GM23338 (cell line): ENCODE measurements at regions not wholly inside any gene's neighbourhood (a gene's known extent, or its start where the extent isn't known, plus 50 kb on each side); places are given as distances from the start of the nearest gene placed in this dataset.

Source experiments
- ATAC-seq: fragments of 200-7000 bp; cut with Tn5 transposase; 3 replicates; pipeline ENCODE4 v1.9.1; 2020
- DNase-seq: peaks from one replicate; pipeline ENCODE4 v3.0.0-alpha.2; 2015; ENCODE audit warnings: low spot score
- H2AFZ ChIP-seq: fragments of 200-600 bp; sonication (generic); 2 replicates; pipeline ENCODE4 v1.8.0; 2016; ENCODE audit warnings: antibody characterized with exemption, mild to moderate bottlenecking, moderate library complexity
- H3F3A ChIP-seq: fragments of 200-600 bp; sonication (generic); replicated peaks from 2 replicates; pipeline ENCODE4 v1.8.0; 2017; ENCODE audit warnings: antibody characterized with exemption, mixed run types, low read depth
- H3K27ac ChIP-seq: fragments of 200-600 bp; sonication (generic); 2 replicates; pipeline ENCODE4 v1.6.1; 2016; ENCODE audit warnings: low read depth
- H3K27me3 ChIP-seq: fragments of 200-600 bp; sonication (generic); 2 replicates; pipeline ENCODE4 v1.8.0; 2016; ENCODE audit warnings: mild to moderate bottlenecking, mixed run types, moderate library complexity; ENCODE audit not compliant: insufficient read depth
- H3K36me3 ChIP-seq: fragments of 200-600 bp; sonication (generic); 2 replicates; pipeline ENCODE4 v1.8.0; 2016; ENCODE audit warnings: mild to moderate bottlenecking; ENCODE audit not compliant: insufficient read depth
- H3K4me1 ChIP-seq: fragments of 200-600 bp; sonication (generic); 2 replicates; pipeline ENCODE4 v1.8.0; 2016; ENCODE audit warnings: mild to moderate bottlenecking, moderate library complexity; ENCODE audit not compliant: insufficient read depth
- H3K4me2 ChIP-seq: fragments of 200-600 bp; sonication (generic); 2 replicates; pipeline ENCODE4 v1.7.1; 2017; ENCODE audit warnings: mixed run types
- H3K4me3 ChIP-seq: fragments of 200-600 bp; sonication (generic); 2 replicates; pipeline ENCODE4 v1.6.1; 2016; ENCODE audit warnings: mixed run types
- H3K79me2 ChIP-seq: fragments of 200-600 bp; sonication (generic); replicated peaks from 2 replicates; pipeline ENCODE4 v1.8.0; 2017; ENCODE audit warnings: mild to moderate bottlenecking; ENCODE audit not compliant: insufficient read depth
- H3K9me2 ChIP-seq: fragments of 200-600 bp; sonication (generic); 2 replicates; pipeline ENCODE4 v1.8.0; 2017; ENCODE audit not compliant: insufficient read depth
- H4K20me1 ChIP-seq: fragments of 200-600 bp; sonication (generic); replicated peaks from 2 replicates; pipeline ENCODE4 v1.8.0; 2017; ENCODE audit warnings: mild to moderate bottlenecking; ENCODE audit not compliant: insufficient read depth
- H3K27ac Mint-ChIP-seq: 2 replicates; pipeline ENCODE4 v1.8.0; 2020; ENCODE audit warnings: inconsistent platforms, mild to moderate bottlenecking, moderate library complexity, mixed read lengths
- H3K27me3 Mint-ChIP-seq: 3 replicates; pipeline ENCODE4 v1.8.0; 2022; ENCODE audit warnings: low read depth, mild to moderate bottlenecking, moderate library complexity, mixed read lengths, inconsistent platforms; ENCODE audit not compliant: insufficient read depth, poor library complexity
- H3K36me3 Mint-ChIP-seq: 3 replicates; pipeline ENCODE4 v1.8.0; 2021; ENCODE audit warnings: low read depth, mild to moderate bottlenecking, inconsistent platforms, moderate library complexity, mixed read lengths
- H3K4me1 Mint-ChIP-seq: 3 replicates; pipeline ENCODE4 v1.8.0; 2020; ENCODE audit warnings: mild to moderate bottlenecking, inconsistent platforms, mixed read lengths
- H3K4me3 Mint-ChIP-seq: 3 replicates; pipeline ENCODE4 v1.8.0; 2021; ENCODE audit warnings: moderate library complexity, mild to moderate bottlenecking, inconsistent platforms, mixed read lengths
- H3K9me3 Mint-ChIP-seq: 3 replicates; pipeline ENCODE4 v1.8.0; 2020; ENCODE audit warnings: moderate library complexity, mild to moderate bottlenecking, inconsistent platforms, mixed read lengths
- CREB1 ChIP-seq: fragments of 250-450 bp; sonication (Bioruptor Pico); IDR thresholded peaks from 2 replicates; pipeline ENCODE4 v1.5.0; 2020; ENCODE audit warnings: low read depth, mild to moderate bottlenecking, moderate library complexity
- EZH2 ChIP-seq: fragments of 200-600 bp; sonication (generic); IDR thresholded peaks from one replicate; pipeline ENCODE4 v1.8.0; 2017; ENCODE audit warnings: antibody characterized with exemption, mild to moderate bottlenecking, low read depth; ENCODE audit not compliant: unreplicated experiment
- EZH2phosphoT487 ChIP-seq: fragments of 200-600 bp; sonication (generic); IDR thresholded peaks from one replicate; pipeline ENCODE4 v1.8.1; 2018; ENCODE audit warnings: antibody characterized with exemption; ENCODE audit not compliant: unreplicated experiment
- JUNB ChIP-seq: IDR thresholded peaks from one replicate; pipeline ENCODE4 v1.6.1; 2016; ENCODE audit warnings: antibody characterized with exemption; ENCODE audit not compliant: unreplicated experiment
- NANOG ChIP-seq: IDR thresholded peaks from 2 replicates; pipeline ENCODE4 v1.6.1; 2016; ENCODE audit warnings: antibody characterized with exemption, borderline replicate concordance
- POLR2AphosphoS5 ChIP-seq: IDR thresholded peaks from 2 replicates; pipeline ENCODE4 v1.6.1; 2016; ENCODE audit warnings: antibody characterized with exemption, low read depth
- STAT1 ChIP-seq: IDR thresholded peaks from one replicate; pipeline ENCODE4 v1.6.1; 2016; ENCODE audit warnings: antibody characterized with exemption; ENCODE audit not compliant: unreplicated experiment
- ZNF114 ChIP-seq: fragments of 250-450 bp; sonication (Bioruptor Pico); IDR thresholded peaks from 2 replicates; pipeline ENCODE4 v1.5.0; 2020; ENCODE audit warnings: mild to moderate bottlenecking, moderate library complexity
- ZNF331 ChIP-seq: fragments of 250-450 bp; sonication (Bioruptor Pico); IDR thresholded peaks from 2 replicates; pipeline ENCODE4 v1.5.0; 2020; ENCODE audit warnings: low read depth, mild to moderate bottlenecking, moderate library complexity
- TF ChIP-seq, protein P1 (sequence below): IDR thresholded peaks from one replicate; pipeline ENCODE4 v1.6.1; 2018; ENCODE audit warnings: antibody characterized with exemption; ENCODE audit not compliant: unreplicated experiment
- TF ChIP-seq, protein P2 (sequence below), 2 experiments: fragments of 200-600 bp in 1 of 2; sonication (generic) in 1 of 2; conservative IDR thresholded peaks; 2 replicates each; pipeline versions ENCODE4 v1.5.1 to v1.6.1; 2016 to 2017; ENCODE audit warnings: antibody characterized with exemption in 2 of 2, low read depth in 2 of 2, mild to moderate bottlenecking in 2 of 2, moderate library complexity in 1 of 2

DNA sequence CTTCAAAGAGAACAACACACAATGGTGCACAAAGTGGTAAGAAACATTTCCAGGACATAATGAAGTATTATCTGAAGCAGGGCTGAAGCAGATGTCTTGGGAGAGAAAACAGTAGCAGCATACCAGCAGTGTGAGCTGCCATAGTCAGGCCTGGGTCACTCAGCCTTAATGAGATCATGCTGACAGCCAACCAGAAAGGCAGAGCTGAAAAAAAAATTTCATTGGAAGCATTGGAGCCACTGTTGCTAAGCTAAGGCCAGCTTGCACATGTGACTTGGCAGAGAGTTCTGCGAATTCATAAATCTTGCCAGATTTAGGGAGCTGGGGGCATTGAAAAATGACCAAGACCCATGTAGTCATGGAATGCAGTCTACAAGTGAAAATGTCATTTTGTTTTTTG, 444.0 kb upstream of the PITX2 start (continued):
- TF ChIP-seq, protein P1, sequence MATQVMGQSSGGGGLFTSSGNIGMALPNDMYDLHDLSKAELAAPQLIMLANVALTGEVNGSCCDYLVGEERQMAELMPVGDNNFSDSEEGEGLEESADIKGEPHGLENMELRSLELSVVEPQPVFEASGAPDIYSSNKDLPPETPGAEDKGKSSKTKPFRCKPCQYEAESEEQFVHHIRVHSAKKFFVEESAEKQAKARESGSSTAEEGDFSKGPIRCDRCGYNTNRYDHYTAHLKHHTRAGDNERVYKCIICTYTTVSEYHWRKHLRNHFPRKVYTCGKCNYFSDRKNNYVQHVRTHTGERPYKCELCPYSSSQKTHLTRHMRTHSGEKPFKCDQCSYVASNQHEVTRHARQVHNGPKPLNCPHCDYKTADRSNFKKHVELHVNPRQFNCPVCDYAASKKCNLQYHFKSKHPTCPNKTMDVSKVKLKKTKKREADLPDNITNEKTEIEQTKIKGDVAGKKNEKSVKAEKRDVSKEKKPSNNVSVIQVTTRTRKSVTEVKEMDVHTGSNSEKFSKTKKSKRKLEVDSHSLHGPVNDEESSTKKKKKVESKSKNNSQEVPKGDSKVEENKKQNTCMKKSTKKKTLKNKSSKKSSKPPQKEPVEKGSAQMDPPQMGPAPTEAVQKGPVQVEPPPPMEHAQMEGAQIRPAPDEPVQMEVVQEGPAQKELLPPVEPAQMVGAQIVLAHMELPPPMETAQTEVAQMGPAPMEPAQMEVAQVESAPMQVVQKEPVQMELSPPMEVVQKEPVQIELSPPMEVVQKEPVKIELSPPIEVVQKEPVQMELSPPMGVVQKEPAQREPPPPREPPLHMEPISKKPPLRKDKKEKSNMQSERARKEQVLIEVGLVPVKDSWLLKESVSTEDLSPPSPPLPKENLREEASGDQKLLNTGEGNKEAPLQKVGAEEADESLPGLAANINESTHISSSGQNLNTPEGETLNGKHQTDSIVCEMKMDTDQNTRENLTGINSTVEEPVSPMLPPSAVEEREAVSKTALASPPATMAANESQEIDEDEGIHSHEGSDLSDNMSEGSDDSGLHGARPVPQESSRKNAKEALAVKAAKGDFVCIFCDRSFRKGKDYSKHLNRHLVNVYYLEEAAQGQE, result no peak

DNA sequence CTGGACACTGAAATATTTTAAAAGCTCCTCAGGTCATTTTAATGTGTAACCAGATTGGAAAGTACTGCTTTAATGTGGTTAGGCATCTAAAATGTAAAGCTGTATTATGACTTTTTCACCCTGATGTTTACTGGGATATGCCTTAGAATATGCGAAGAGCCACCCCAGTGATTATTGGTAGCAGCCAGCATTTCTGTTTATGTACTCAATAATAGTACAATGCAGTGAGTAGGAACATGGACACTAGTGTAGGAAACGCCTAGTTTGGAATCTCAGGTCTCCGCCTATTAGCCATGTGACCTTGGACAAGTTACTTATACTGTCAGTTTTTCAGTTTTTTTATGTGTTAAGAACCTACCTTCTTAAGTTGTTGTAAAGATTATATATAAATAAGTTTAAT, 446.0 kb upstream of the PITX2 start:
- Histone ChIP-seq H3K27me3 (no peaks in the 10 kb centered on the region), H3K9me2 (0 out of 2 replicates have a peak, but pooled peaks cover under 1% of the 10 kb centered on the region), H3K36me3 (no peaks in the 10 kb centered on the region), H3F3A (no peaks in the 10 kb centered on the region), H3K4me2 (no peak overlapping the region), H3K79me2 (no peaks in the 10 kb centered on the region), H3K4me1 (peaks cover 7% of the 10 kb centered on the region; the same call in 1 of the 2 replicates), H4K20me1 (no peaks in the 10 kb centered on the region), H3K27ac (no peak overlapping the region), H2AFZ (no peak overlapping the region), H3K4me3 (no peak overlapping the region)
- Mint-ChIP-seq H3K27ac (no peak overlapping the region), H3K9me3 (peaks cover under 1% of the 10 kb centered on the region; the same call in 2 of the 3 replicates), H3K27me3 (peaks cover 3% of the 10 kb centered on the region), H3K4me3 (no peak overlapping the region), H3K36me3 (no peaks in the 10 kb centered on the region; the same call in 2 of the 3 replicates), H3K4me1 (peaks cover 11% of the 10 kb centered on the region)
- ATAC-seq, result no peak
- no peak for DNase-seq
- TF ChIP-seq, protein P1, result no peak
- TF ChIP-seq, protein P2, sequence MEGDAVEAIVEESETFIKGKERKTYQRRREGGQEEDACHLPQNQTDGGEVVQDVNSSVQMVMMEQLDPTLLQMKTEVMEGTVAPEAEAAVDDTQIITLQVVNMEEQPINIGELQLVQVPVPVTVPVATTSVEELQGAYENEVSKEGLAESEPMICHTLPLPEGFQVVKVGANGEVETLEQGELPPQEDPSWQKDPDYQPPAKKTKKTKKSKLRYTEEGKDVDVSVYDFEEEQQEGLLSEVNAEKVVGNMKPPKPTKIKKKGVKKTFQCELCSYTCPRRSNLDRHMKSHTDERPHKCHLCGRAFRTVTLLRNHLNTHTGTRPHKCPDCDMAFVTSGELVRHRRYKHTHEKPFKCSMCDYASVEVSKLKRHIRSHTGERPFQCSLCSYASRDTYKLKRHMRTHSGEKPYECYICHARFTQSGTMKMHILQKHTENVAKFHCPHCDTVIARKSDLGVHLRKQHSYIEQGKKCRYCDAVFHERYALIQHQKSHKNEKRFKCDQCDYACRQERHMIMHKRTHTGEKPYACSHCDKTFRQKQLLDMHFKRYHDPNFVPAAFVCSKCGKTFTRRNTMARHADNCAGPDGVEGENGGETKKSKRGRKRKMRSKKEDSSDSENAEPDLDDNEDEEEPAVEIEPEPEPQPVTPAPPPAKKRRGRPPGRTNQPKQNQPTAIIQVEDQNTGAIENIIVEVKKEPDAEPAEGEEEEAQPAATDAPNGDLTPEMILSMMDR (conservative IDR thresholded peaks at IDR 0.05; ENCODE audit: low read depth in 2 of 2), result no peak
- no peak for TF ChIP-seq EZH2
- no peak for TF ChIP-seq CREB1
- no peak for TF ChIP-seq NANOG
- no peak for TF ChIP-seq EZH2phosphoT487
- TF ChIP-seq JUNB, result no peak
- no peak for TF ChIP-seq POLR2AphosphoS5
- no peak for TF ChIP-seq ZNF114
- TF ChIP-seq STAT1, result no peak
- TF ChIP-seq ZNF331 (CRISPR knock-in tag), result no peak
